Kidney (tissue), 13 donors: ENCODE measurements at regions not wholly inside any gene's neighbourhood (a gene's known extent, or its start where the extent isn't known, plus 50 kb on each side); places are given as distances from the start of the nearest gene placed in this dataset.

Experiments
- DNase-seq, 5 donors: peaks; one replicate each; pipeline ENCODE4 v3.0.0-alpha.2; 2013 to 2020
- FAIRE-seq: peaks from 2 replicates; lab custom pipeline; 2012; peaks lifted over from hg19 to GRCh38; lab: Jason Lieb, UNC
- H3K27ac ChIP-seq, 2 donors: one replicate each; pipeline ENCODE4 v1.7.0; 2013; ENCODE audit warnings: low read depth in 2 of 2, low read length in 2 of 2, inconsistent platforms in 1 of 2
- H3K27me3 ChIP-seq: one replicate; pipeline ENCODE4 v1.7.1; 2013; ENCODE audit warnings: low read length, inconsistent platforms; ENCODE audit not compliant: control insufficient read depth, insufficient read depth
- H3K36me3 ChIP-seq, 3 donors: one replicate each; pipeline versions ENCODE4 v1.7.0 to v1.7.1; 2013; ENCODE audit warnings: low read length in 3 of 3, control low read depth in 1 of 3, inconsistent platforms in 1 of 3; ENCODE audit not compliant: insufficient read depth in 3 of 3, control insufficient read depth in 2 of 3
- H3K4me1 ChIP-seq, 3 donors: one replicate each; pipeline versions ENCODE4 v1.7.0 to v1.7.1; 2013; ENCODE audit warnings: low read length in 3 of 3, inconsistent platforms in 1 of 3, low read depth in 1 of 3; ENCODE audit not compliant: control insufficient read depth in 2 of 3, insufficient read depth in 2 of 3
- H3K4me3 ChIP-seq, 3 donors: one replicate each; pipeline versions ENCODE4 v1.7.0 to v1.8.1; 2013; ENCODE audit warnings: low read length in 3 of 3, control low read depth in 1 of 3, inconsistent platforms in 1 of 3
- H3K9ac ChIP-seq, 3 donors: one replicate each; pipeline versions ENCODE4 v1.7.0 to v1.7.1; 2013; ENCODE audit warnings: low read length in 3 of 3, control low read depth in 1 of 3, inconsistent platforms in 1 of 3
- H3K9me3 ChIP-seq, 3 donors: one replicate each; pipeline versions ENCODE4 v1.7.0 to v1.7.1; 2013; ENCODE audit warnings: low read length in 3 of 3, control low read depth in 1 of 3, inconsistent platforms in 1 of 3; ENCODE audit not compliant: control insufficient read depth in 2 of 3, insufficient read depth in 1 of 3
- intact Hi-C: fragments of 100-400 bp; cut with DNase I; formaldehyde crosslinking; loops from one replicate; pipeline ENCODE4 v1.11.1; 2022
- TF ChIP-seq, protein P1 (sequence below): IDR thresholded peaks from 3 replicates; pipeline ENCODE4 v1.5.1; 2012; ENCODE audit warnings: mild to moderate bottlenecking, moderate library complexity, borderline replicate concordance; ENCODE audit not compliant: insufficient read depth; ENCODE audit errors: extremely low read depth
- donor health status: control.
- donor health status: control.
- donor health status: control.
- donor health status: control.
- donor health status: control.
- donor health status: DM: yes; HTN: yes; CAD: no.
- donor health status: Normal renal cell carcinoma (clear cell type).

- Histone ChIP-seq H3K27ac (no peak overlapping the region), H3K36me3 (no peaks in the 10 kb centered on the region), H3K27me3 (no peaks in the 10 kb centered on the region), H3K4me3 (no peak overlapping the region), H3K4me1 (no peaks in the 10 kb centered on the region), H3K9ac (no peak overlapping the region), H3K9me3 (peaks cover 0 to 9% (median 2%) of the 10 kb centered on the region in 3 donors)
- TF ChIP-seq, protein P1, sequence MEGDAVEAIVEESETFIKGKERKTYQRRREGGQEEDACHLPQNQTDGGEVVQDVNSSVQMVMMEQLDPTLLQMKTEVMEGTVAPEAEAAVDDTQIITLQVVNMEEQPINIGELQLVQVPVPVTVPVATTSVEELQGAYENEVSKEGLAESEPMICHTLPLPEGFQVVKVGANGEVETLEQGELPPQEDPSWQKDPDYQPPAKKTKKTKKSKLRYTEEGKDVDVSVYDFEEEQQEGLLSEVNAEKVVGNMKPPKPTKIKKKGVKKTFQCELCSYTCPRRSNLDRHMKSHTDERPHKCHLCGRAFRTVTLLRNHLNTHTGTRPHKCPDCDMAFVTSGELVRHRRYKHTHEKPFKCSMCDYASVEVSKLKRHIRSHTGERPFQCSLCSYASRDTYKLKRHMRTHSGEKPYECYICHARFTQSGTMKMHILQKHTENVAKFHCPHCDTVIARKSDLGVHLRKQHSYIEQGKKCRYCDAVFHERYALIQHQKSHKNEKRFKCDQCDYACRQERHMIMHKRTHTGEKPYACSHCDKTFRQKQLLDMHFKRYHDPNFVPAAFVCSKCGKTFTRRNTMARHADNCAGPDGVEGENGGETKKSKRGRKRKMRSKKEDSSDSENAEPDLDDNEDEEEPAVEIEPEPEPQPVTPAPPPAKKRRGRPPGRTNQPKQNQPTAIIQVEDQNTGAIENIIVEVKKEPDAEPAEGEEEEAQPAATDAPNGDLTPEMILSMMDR = no peak
- intact Hi-C loops = no loop called here
- DNase-seq (peak in 1 of 5 donors; percentile 15), FAIRE-seq (no peak)
Measured at GRCh38 chr14:86570371-86570770, 1040.4 kb downstream of the FLRT2 start.

- Histone ChIP-seq H3K36me3 (no peaks in the 10 kb centered on the region), H3K9ac (no peak overlapping the region), H3K4me3 (no peak overlapping the region), H3K27ac (no peak overlapping the region), H3K27me3 (no peaks in the 10 kb centered on the region), H3K9me3 (no peaks in the 10 kb centered on the region), H3K4me1 (no peaks in the 10 kb centered on the region)
- FAIRE-seq = no peak
- intact Hi-C loops = no loop called here
- TF ChIP-seq, protein P1 = no peak
- no peak for DNase-seq
Measured at GRCh38 chr14:86543521-86543920, 1013.6 kb downstream of the FLRT2 start.

DNA sequence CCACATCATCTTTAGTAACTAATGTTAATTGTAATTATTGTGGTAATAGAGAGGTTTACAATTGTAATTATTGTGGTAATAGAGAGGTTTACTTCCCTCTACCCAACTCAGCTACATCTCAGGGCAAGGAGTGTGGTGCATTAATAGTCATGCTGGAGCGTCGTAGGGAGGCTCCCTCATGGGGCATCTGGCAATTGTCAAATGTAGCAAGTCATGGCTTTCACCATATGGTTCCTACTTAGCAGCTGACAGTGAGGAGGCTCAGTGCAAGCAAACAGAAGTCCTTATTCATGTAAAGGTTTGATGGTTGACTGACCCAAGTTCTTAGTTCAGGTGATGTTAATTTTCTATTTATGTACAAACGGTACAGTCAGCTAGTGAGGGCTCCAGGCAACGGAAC is 1012.0 kb downstream of the FLRT2 start:
- Histone ChIP-seq H3K27ac (no peak overlapping the region), H3K4me3 (no peak overlapping the region), H3K9me3 (no peaks in the 10 kb centered on the region), H3K4me1 (no peaks in the 10 kb centered on the region), H3K9ac (no peak overlapping the region), H3K36me3 (no peaks in the 10 kb centered on the region), H3K27me3 (no peaks in the 10 kb centered on the region)
- TF ChIP-seq, protein P1 = no peak
- intact Hi-C loops = no loop called here
- FAIRE-seq (no peak), DNase-seq (no peak)

DNA sequence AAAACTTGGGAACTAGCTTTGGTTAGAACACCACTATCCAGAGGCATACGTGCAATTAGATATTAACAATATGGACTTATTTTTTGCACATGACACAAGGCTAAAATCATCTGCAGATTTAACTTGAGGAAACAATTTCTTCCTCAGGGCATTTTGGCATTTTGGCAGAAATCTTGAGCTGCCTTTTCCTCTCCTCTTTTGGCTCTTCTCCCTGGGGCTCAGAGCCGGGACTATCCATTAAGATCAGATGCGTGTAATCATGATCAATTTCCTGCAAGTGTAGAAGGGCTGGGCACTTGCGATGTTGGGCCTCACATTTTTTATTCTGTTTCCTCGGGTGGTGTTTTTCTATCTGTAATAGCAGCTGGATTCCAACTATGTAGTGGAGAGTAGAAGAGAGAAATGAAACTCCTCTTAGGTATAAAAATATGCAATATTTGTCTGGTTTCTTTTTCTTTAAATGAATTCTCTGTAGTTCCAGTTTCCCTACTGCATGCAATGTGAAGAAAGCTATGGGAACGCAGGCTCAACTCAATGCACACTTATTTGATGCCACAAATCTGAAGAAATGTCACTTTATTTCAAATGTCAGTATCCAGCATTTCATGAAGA is 1010.8 kb downstream of the FLRT2 start:
- no peak overlapping the region for H3K4me3 ChIP-seq
- no peaks in the 10 kb centered on the region for H3K27me3 ChIP-seq
- H3K27ac ChIP-seq = no peak overlapping the region
- no peak for DNase-seq
- no peak for FAIRE-seq
- no peaks in the 10 kb centered on the region for H3K9me3 ChIP-seq
- no peak overlapping the region for H3K9ac ChIP-seq
- intact Hi-C loops = no loop called here
- no peaks in the 10 kb centered on the region for H3K36me3 ChIP-seq
- no peaks in the 10 kb centered on the region for H3K4me1 ChIP-seq
- TF ChIP-seq, protein P1 = no peak
